ENCODE measurements at regions not wholly inside any gene's neighbourhood (a gene's known extent, or its start where the extent isn't known, plus 50 kb on each side); places are given as distances from the start of the nearest gene placed in this dataset.

- TF ChIP-seq CTCF (IDR thresholded peaks at IDR 0.05; ENCODE audit: extremely low read depth in 1 of 2, insufficient read depth in 1 of 2, low read depth in 1 of 2, low read length in 2 of 2) (no peak), GATA2 (IDR thresholded peaks at IDR 0.05; ENCODE audit: insufficient read depth, insufficient read length, low read depth, low read length) (no peak), EZH2 (IDR thresholded peaks at IDR 0.05; ENCODE audit: borderline replicate concordance, low read depth, low read length, severe bottlenecking) (no peak), POLR2A (IDR thresholded peaks at IDR 0.05; ENCODE audit: low read depth, low read length) (no peak), POLR2AphosphoS5 (IDR thresholded peaks at IDR 0.05; ENCODE audit: insufficient read depth, low read depth, low read length) (no peak), MYC (IDR thresholded peaks at IDR 0.05; ENCODE audit: low read depth, low read length) (no peak), FOS (IDR thresholded peaks at IDR 0.05; ENCODE audit: borderline replicate concordance, insufficient read depth, low read length) (no peak), JUN (IDR thresholded peaks at IDR 0.05; ENCODE audit: borderline replicate concordance, insufficient read depth, insufficient read length, low read depth) (no peak)
- TF ChIP-seq, protein P1, sequence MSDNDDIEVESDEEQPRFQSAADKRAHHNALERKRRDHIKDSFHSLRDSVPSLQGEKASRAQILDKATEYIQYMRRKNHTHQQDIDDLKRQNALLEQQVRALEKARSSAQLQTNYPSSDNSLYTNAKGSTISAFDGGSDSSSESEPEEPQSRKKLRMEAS (IDR thresholded peaks at IDR 0.05; ENCODE audit: insufficient read depth, insufficient read length): no peak
Observed at GRCh38 chr6:81847866-81848265, 95.4 kb upstream of the TENT5A start.

All from endothelial cell of umbilical vein (primary cell).